Stimulated activated CD4-positive, alpha-beta T cell treated with anti-CD3 and anti-CD28 coated beads, Interleukin-4, amount 100 ng/mL, for 1 hour (primary cell): ENCODE measurements at regions not wholly inside any gene's neighbourhood (a gene's known extent, or its start where the extent isn't known, plus 50 kb on each side); places are given as distances from the start of the nearest gene placed in this dataset.

Experiments used
- DNase-seq: peaks from one replicate; pipeline ENCODE4 v3.0.0-alpha.2; 2020

GRCh38 chr11:128058580-128059208, 528.7 kb downstream of the ETS1 start:
- DNase-seq: no peak

GRCh38 chr11:128057786-128058395, 529.5 kb downstream of the ETS1 start:
- no peak for DNase-seq

GRCh38 chr11:128055576-128056217, 531.7 kb downstream of the ETS1 start:
- no peak for DNase-seq

- DNase-seq: no peak
Measured at GRCh38 chr11:128053981-128054931, 533.1 kb downstream of the ETS1 start.

GRCh38 chr11:128052912-128053641, 534.3 kb downstream of the ETS1 start:
- DNase-seq: no peak

GRCh38 chr11:128048121-128048520, 539.2 kb downstream of the ETS1 start:
- no peak for DNase-seq

- no peak for DNase-seq
Measured at GRCh38 chr11:128047026-128047425, 540.3 kb downstream of the ETS1 start.

- no peak for DNase-seq
Measured at GRCh38 chr11:128046213-128046612, 541.1 kb downstream of the ETS1 start.

GRCh38 chr11:128045094-128045725, 542.1 kb downstream of the ETS1 start:
- DNase-seq: no peak

- no peak for DNase-seq
Measured at GRCh38 chr11:128042290-128042751, 545.0 kb downstream of the ETS1 start.

GRCh38 chr11:128040603-128041002, 546.8 kb downstream of the ETS1 start:
- no peak for DNase-seq

GRCh38 chr11:128039140-128040021, 548.0 kb downstream of the ETS1 start:
- peak; percentile 62 for DNase-seq

GRCh38 chr11:128036556-128037093, 550.7 kb downstream of the ETS1 start:
- DNase-seq: no peak

GRCh38 chr11:128036006-128036405, 551.4 kb downstream of the ETS1 start:
- no peak for DNase-seq

- DNase-seq: peak; percentile 32
Measured at GRCh38 chr11:128031538-128032134, 555.7 kb downstream of the ETS1 start.

- DNase-seq: no peak
Measured at GRCh38 chr11:128029219-128029722, 558.1 kb downstream of the ETS1 start.

GRCh38 chr11:128026596-128026995, 560.8 kb downstream of the ETS1 start:
- DNase-seq: no peak

GRCh38 chr11:128022761-128023160, 564.6 kb downstream of the ETS1 start:
- no peak for DNase-seq

GRCh38 chr11:128022007-128022368, 565.4 kb downstream of the ETS1 start:
- DNase-seq: no peak
